ENCODE measurements at regions not wholly inside any gene's neighbourhood (a gene's known extent, or its start where the extent isn't known, plus 50 kb on each side); places are given as distances from the start of the nearest gene placed in this dataset.
"Not testable (repeated sequence)": the region's sequence is repeated elsewhere in the genome, so short reads cannot be mapped to it uniquely, and the experiment has no call there.

DNA sequence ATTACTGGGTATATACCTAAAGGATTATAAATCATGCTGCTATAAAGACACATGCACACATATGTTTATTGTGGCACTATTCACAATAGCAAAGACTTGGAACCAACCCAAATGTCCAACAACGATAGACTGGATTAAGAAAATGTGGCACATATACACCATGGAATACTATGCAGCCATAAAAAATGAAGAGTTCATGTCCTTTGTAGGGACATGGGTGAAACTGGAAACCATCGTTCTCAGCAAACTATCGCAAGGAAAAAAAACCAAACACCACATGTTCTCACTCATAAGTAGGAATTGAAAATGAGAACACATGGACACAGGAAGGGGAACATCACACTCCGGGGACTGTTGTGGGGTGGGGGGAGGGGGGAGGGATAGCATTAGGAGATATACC lies 125.3 kb upstream of the PJA2 start:
- not testable (repeated sequence) for TF ChIP-seq POLR2A (IDR thresholded peaks at IDR 0.05; ENCODE audit: low read length); GATA1 (IDR thresholded peaks at IDR 0.05; ENCODE audit: low read depth, low read length)

Measured in erythroblast (primary cell).